ENCODE measurements at regions not wholly inside any gene's neighbourhood (a gene's known extent, or its start where the extent isn't known, plus 50 kb on each side); places are given as distances from the start of the nearest gene placed in this dataset.

DNA sequence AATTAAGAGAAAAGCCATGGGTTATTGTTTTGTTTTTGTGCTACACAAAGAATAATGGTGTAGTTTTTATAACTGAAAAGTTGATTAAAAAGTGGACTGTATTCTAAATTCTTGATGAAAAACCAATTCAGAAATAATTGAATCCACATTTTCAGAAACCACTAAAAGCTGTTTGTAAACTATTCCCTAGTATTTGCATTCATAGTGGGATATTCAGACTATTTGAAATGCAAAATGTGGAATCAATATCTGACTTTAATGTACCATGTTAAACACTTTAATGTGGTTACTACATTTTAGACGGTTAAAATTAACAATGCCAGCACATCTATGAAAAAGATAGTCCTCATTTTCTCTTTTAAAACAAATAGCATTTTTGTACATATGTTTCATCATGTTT is 104.6 kb downstream of the ZIC4 start:
- Histone ChIP-seq H3K4me1 (ENCODE audit: control insufficient read depth, insufficient read depth, low read length) (no peaks in the 10 kb centered on the region; the same call in 1 of the 2 replicates), H3K36me3 (ENCODE audit: control insufficient read depth, insufficient read depth, low read length) (no peaks in the 10 kb centered on the region), H3K27ac (ENCODE audit: low read length) (no peak overlapping the region), H3K9me3 (ENCODE audit: control insufficient read depth, insufficient read depth, low read depth, low read length) (no peaks in the 10 kb centered on the region), H3K27me3 (ENCODE audit: control insufficient read depth, insufficient read depth, low read length) (no peaks in the 10 kb centered on the region), H3K4me3 (ENCODE audit: low read depth in 2 of 2, low read length in 2 of 2) (no peak overlapping the region)
- ChIA-PET CTCF (no interaction called here), POLR2A (no interaction called here)
- TF ChIP-seq SIN3A (IDR thresholded peaks at IDR 0.05; ENCODE audit: borderline replicate concordance, insufficient read depth, low read depth, low read length) (no peak), CTCF (IDR thresholded peaks at IDR 0.05) (no peak), TCF7L2 (IDR thresholded peaks at IDR 0.05; ENCODE audit: low read depth, low read length) (no peak), POLR2AphosphoS5 (IDR thresholded peaks at IDR 0.05; ENCODE audit: low read depth, low read length) (no peak)
- TF ChIP-seq, protein P1, sequence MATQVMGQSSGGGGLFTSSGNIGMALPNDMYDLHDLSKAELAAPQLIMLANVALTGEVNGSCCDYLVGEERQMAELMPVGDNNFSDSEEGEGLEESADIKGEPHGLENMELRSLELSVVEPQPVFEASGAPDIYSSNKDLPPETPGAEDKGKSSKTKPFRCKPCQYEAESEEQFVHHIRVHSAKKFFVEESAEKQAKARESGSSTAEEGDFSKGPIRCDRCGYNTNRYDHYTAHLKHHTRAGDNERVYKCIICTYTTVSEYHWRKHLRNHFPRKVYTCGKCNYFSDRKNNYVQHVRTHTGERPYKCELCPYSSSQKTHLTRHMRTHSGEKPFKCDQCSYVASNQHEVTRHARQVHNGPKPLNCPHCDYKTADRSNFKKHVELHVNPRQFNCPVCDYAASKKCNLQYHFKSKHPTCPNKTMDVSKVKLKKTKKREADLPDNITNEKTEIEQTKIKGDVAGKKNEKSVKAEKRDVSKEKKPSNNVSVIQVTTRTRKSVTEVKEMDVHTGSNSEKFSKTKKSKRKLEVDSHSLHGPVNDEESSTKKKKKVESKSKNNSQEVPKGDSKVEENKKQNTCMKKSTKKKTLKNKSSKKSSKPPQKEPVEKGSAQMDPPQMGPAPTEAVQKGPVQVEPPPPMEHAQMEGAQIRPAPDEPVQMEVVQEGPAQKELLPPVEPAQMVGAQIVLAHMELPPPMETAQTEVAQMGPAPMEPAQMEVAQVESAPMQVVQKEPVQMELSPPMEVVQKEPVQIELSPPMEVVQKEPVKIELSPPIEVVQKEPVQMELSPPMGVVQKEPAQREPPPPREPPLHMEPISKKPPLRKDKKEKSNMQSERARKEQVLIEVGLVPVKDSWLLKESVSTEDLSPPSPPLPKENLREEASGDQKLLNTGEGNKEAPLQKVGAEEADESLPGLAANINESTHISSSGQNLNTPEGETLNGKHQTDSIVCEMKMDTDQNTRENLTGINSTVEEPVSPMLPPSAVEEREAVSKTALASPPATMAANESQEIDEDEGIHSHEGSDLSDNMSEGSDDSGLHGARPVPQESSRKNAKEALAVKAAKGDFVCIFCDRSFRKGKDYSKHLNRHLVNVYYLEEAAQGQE (IDR thresholded peaks at IDR 0.05; ENCODE audit: insufficient read depth in 1 of 2, low read depth in 2 of 2, low read length in 1 of 2) = no peak
- in situ Hi-C loops (cut with HindIII; ENCODE audit: low pct_unique_long_range_greater_than_20kb, low sequenced_read_pairs) (no loop called here), intact Hi-C loops (cut with micrococcal nuclease; ENCODE audit: unreplicated experiment) (no loop called here)
- DNase-seq (ENCODE audit: low read depth, low spot score) (no peak), ATAC-seq (no peak)
- no TSS peak for BruUV-seq (replicated peaks)

GRCh38 chr3:147299656-147300055 is 106.7 kb downstream of the ZIC4 start:
- no peaks in the 10 kb centered on the region for H3K36me3 ChIP-seq (ENCODE audit: control insufficient read depth, insufficient read depth, low read length)
- ChIA-PET POLR2A (no interaction called here), CTCF (no interaction called here)
- intact Hi-C loops (cut with micrococcal nuclease; ENCODE audit: unreplicated experiment) (no loop called here), in situ Hi-C loops (cut with HindIII; ENCODE audit: low pct_unique_long_range_greater_than_20kb, low sequenced_read_pairs) (no loop called here)
- no peak overlapping the region for H3K27ac ChIP-seq (ENCODE audit: low read length)
- no peak overlapping the region for H3K4me3 ChIP-seq (ENCODE audit: low read depth in 2 of 2, low read length in 2 of 2)
- TF ChIP-seq CTCF (IDR thresholded peaks at IDR 0.05) = no peak
- H3K4me1 ChIP-seq (ENCODE audit: control insufficient read depth, insufficient read depth, low read length) = no peaks in the 10 kb centered on the region; the same call in 1 of the 2 replicates
- no TSS peak for BruUV-seq (replicated peaks)
- ATAC-seq = no peak
- H3K9me3 ChIP-seq (ENCODE audit: control insufficient read depth, insufficient read depth, low read depth, low read length) = no peaks in the 10 kb centered on the region
- no peaks in the 10 kb centered on the region for H3K27me3 ChIP-seq (ENCODE audit: control insufficient read depth, insufficient read depth, low read length)
- DNase-seq (ENCODE audit: low read depth, low spot score) = no peak

DNA sequence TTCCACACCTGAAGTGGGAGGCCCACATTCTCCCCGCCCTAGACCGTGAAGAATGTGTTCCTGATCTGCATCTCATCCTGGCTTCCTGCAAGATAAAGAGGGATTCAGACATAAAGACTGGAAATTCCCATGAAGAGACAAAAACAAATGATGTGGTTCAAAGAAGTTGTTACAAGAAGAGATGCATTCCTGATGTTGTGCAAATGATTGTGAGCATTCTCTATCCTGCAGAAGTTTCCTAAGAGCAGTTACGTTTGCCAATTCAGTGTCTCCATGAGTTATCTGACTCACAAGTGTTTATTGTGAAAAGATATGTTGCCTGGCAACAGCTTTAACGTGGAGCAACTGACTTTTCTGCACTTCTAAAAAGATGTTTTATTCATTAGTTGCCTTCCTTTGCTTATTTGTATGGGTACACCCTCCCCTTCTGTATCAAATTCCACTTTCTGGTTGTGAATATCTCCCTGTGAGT is 107.8 kb downstream of the ZIC4 start:
- in situ Hi-C loops (cut with HindIII; ENCODE audit: low pct_unique_long_range_greater_than_20kb, low sequenced_read_pairs) = no loop called here
- CTCF ChIA-PET = no interaction called here
- H3K4me1 ChIP-seq (ENCODE audit: control insufficient read depth, insufficient read depth, low read length) = no peaks in the 10 kb centered on the region; the same call in 1 of the 2 replicates
- H3K27me3 ChIP-seq (ENCODE audit: control insufficient read depth, insufficient read depth, low read length) = no peaks in the 10 kb centered on the region
- no peak overlapping the region for H3K27ac ChIP-seq (ENCODE audit: low read length)
- no peaks in the 10 kb centered on the region for H3K36me3 ChIP-seq (ENCODE audit: control insufficient read depth, insufficient read depth, low read length)
- BruUV-seq (replicated peaks) = no TSS peak
- POLR2A ChIA-PET = no interaction called here
- H3K4me3 ChIP-seq (ENCODE audit: low read depth in 2 of 2, low read length in 2 of 2) = no peak overlapping the region
- no peak for DNase-seq (ENCODE audit: low read depth, low spot score)
- intact Hi-C loops (cut with micrococcal nuclease; ENCODE audit: unreplicated experiment) = no loop called here
- TF ChIP-seq CTCF (IDR thresholded peaks at IDR 0.05) = no peak
- no peak for TF ChIP-seq TCF7L2 (IDR thresholded peaks at IDR 0.05; ENCODE audit: low read depth, low read length)
- TF ChIP-seq SIN3A (IDR thresholded peaks at IDR 0.05; ENCODE audit: borderline replicate concordance, insufficient read depth, low read depth, low read length) = no peak
- TF ChIP-seq, protein P1 (IDR thresholded peaks at IDR 0.05; ENCODE audit: insufficient read depth in 1 of 2, low read depth in 2 of 2, low read length in 1 of 2) = no peak
- no peak for TF ChIP-seq POLR2AphosphoS5 (IDR thresholded peaks at IDR 0.05; ENCODE audit: low read depth, low read length)
- ATAC-seq = no peak
- H3K9me3 ChIP-seq (ENCODE audit: control insufficient read depth, insufficient read depth, low read depth, low read length) = no peaks in the 10 kb centered on the region
